SK-N-SH treated with all-trans-retinoic acid at 6 μM for 48 hours (cell line): ENCODE measurements at regions not wholly inside any gene's neighbourhood (a gene's known extent, or its start where the extent isn't known, plus 50 kb on each side); places are given as distances from the start of the nearest gene placed in this dataset.

Experiments used
- ATAC-seq: fragments of 200-7000 bp; cut with Tn5 transposase; 3 replicates; pipeline ENCODE4 v1.9.1; 2020; ENCODE audit warnings: mild to moderate bottlenecking, moderate library complexity
- ARNTL ChIP-seq: fragments of 450-650 bp; formaldehyde crosslinking; IDR thresholded peaks from 2 replicates; pipeline ENCODE4 v1.5.0; 2020; ENCODE audit warnings: low read depth, mild to moderate bottlenecking, moderate library complexity, borderline replicate concordance
- BACH2 ChIP-seq: fragments of 250-450 bp; sonication (Bioruptor Pico); IDR thresholded peaks from 2 replicates; pipeline ENCODE4 v1.9.0; 2021; ENCODE audit warnings: mild to moderate bottlenecking, borderline replicate concordance
- CSDC2 ChIP-seq: fragments of 250-450 bp; sonication (Bioruptor Pico); IDR thresholded peaks from 2 replicates; pipeline ENCODE4 v1.5.0; 2020; ENCODE audit warnings: mild to moderate bottlenecking, moderate library complexity
- ESRRG ChIP-seq: fragments of 250-450 bp; sonication (Bioruptor Pico); IDR thresholded peaks from 2 replicates; pipeline ENCODE4 v1.6.1; 2021; ENCODE audit warnings: mild to moderate bottlenecking
- ISL1 ChIP-seq: fragments of 250-450 bp; sonication (Bioruptor Pico); IDR thresholded peaks from 2 replicates; pipeline ENCODE4 v2.1.2; 2022; ENCODE audit warnings: mild to moderate bottlenecking, moderate library complexity
- OSR1 ChIP-seq: fragments of 250-450 bp; sonication (Bioruptor Pico); IDR thresholded peaks from 2 replicates; pipeline ENCODE4 v1.8.0; 2022; ENCODE audit warnings: moderate library complexity, mild to moderate bottlenecking, inconsistent platforms
- PPARA ChIP-seq: fragments of 250-450 bp; sonication (Bioruptor Pico); IDR thresholded peaks from 2 replicates; pipeline ENCODE4 v1.5.0; 2020; ENCODE audit warnings: mild to moderate bottlenecking, borderline replicate concordance
- RARB ChIP-seq: fragments of 250-450 bp; sonication (Bioruptor Pico); IDR thresholded peaks from 2 replicates; pipeline ENCODE4 v1.8.0; 2021; ENCODE audit warnings: mild to moderate bottlenecking, moderate library complexity
- SNAI2 ChIP-seq: fragments of 250-450 bp; sonication (Bioruptor Pico); IDR thresholded peaks from 2 replicates; pipeline ENCODE4 v1.5.0; 2020; ENCODE audit warnings: mild to moderate bottlenecking, moderate library complexity
- TCF4 ChIP-seq: fragments of 250-450 bp; sonication (Bioruptor Pico); IDR thresholded peaks from 2 replicates; pipeline ENCODE4 v1.8.0; 2021; ENCODE audit warnings: mild to moderate bottlenecking, moderate library complexity, borderline replicate concordance
- TOX ChIP-seq: fragments of 250-450 bp; sonication (Bioruptor Pico); IDR thresholded peaks from 2 replicates; pipeline ENCODE4 v1.8.0; 2021; ENCODE audit warnings: mild to moderate bottlenecking, moderate library complexity, borderline replicate concordance
- ZC3H10 ChIP-seq: fragments of 250-450 bp; sonication (Bioruptor Pico); IDR thresholded peaks from 2 replicates; pipeline ENCODE4 v1.5.1; 2021; ENCODE audit warnings: mild to moderate bottlenecking, moderate library complexity
- ZFP3 ChIP-seq: fragments of 250-450 bp; sonication (Bioruptor Pico); IDR thresholded peaks from 2 replicates; pipeline ENCODE4 v1.5.0; 2020; ENCODE audit warnings: mild to moderate bottlenecking, moderate library complexity
- ZFP30 ChIP-seq: fragments of 450-650 bp; formaldehyde crosslinking; IDR thresholded peaks from 2 replicates; pipeline ENCODE4 v1.5.0; 2022; ENCODE audit warnings: mild to moderate bottlenecking, moderate library complexity
- ZNF565 ChIP-seq: fragments of 450-650 bp; formaldehyde crosslinking; conservative IDR thresholded peaks from 2 replicates; pipeline ENCODE4 v1.5.0; 2020; ENCODE audit warnings: low read depth, mild to moderate bottlenecking, moderate library complexity
- ZNF70 ChIP-seq: fragments of 450-650 bp; formaldehyde crosslinking; IDR thresholded peaks from 2 replicates; pipeline ENCODE4 v1.5.0; 2020; ENCODE audit warnings: mild to moderate bottlenecking, moderate library complexity
- ZNF8 ChIP-seq: fragments of 450-650 bp; formaldehyde crosslinking; IDR thresholded peaks from 2 replicates; pipeline ENCODE4 v1.5.0; 2020; ENCODE audit warnings: mild to moderate bottlenecking, moderate library complexity
- TF ChIP-seq, protein P1 (sequence below): fragments of 250-450 bp; sonication (Bioruptor Pico); IDR thresholded peaks from 2 replicates; pipeline ENCODE4 v1.8.0; 2021; ENCODE audit warnings: low read depth, mild to moderate bottlenecking, moderate library complexity, borderline replicate concordance
- TF ChIP-seq, protein P2 (sequence below): fragments of 250-450 bp; sonication (Bioruptor Pico); IDR thresholded peaks from 2 replicates; pipeline ENCODE4 v1.5.1; 2021; ENCODE audit warnings: mild to moderate bottlenecking, moderate library complexity
- TF ChIP-seq, protein P3 (sequence below): fragments of 250-450 bp; sonication (Bioruptor Pico); IDR thresholded peaks from 2 replicates; pipeline ENCODE4 v1.5.1; 2020; ENCODE audit warnings: low read depth, mild to moderate bottlenecking, moderate library complexity
- TF ChIP-seq, protein P4 (sequence below): fragments of 250-450 bp; sonication (Bioruptor Pico); IDR thresholded peaks from 2 replicates; pipeline ENCODE4 v1.5.0; 2020; ENCODE audit warnings: mild to moderate bottlenecking, moderate library complexity
- TF ChIP-seq, protein P5 (sequence below): fragments of 250-450 bp; sonication (Bioruptor Pico); IDR thresholded peaks from 2 replicates; pipeline ENCODE4 v1.8.0; 2020; ENCODE audit warnings: mild to moderate bottlenecking, moderate library complexity, borderline replicate concordance

DNA sequence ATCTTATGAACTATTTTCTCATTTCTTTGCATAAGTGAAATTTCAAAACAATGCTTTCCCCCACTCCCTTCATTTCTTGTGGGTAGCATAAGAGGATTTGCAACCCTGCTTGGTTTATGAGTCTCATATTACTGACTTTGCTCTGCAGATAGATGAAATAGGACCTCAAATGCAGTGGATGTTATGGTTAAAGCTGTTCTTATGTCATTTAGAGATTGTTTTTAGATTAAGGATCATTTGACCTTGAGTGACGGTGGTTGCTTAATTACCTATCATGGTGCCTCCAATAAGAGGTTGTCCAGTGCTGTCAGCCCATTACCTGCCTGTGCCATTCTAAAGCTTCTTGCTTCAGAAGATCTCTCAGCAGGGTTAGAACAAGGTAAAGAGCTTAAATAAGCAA is 351.4 kb upstream of the ATP2B1 start:
- ATAC-seq = no peak
- TF ChIP-seq, protein P1, sequence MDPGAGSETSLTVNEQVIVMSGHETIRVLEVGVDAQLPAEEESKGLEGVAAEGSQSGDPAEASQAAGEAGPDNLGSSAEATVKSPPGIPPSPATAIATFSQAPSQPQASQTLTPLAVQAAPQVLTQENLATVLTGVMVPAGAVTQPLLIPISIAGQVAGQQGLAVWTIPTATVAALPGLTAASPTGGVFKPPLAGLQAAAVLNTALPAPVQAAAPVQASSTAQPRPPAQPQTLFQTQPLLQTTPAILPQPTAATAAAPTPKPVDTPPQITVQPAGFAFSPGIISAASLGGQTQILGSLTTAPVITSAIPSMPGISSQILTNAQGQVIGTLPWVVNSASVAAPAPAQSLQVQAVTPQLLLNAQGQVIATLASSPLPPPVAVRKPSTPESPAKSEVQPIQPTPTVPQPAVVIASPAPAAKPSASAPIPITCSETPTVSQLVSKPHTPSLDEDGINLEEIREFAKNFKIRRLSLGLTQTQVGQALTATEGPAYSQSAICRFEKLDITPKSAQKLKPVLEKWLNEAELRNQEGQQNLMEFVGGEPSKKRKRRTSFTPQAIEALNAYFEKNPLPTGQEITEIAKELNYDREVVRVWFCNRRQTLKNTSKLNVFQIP (CRISPR knock-in tag) = no peak
- TF ChIP-seq ZC3H10 = no peak

DNA sequence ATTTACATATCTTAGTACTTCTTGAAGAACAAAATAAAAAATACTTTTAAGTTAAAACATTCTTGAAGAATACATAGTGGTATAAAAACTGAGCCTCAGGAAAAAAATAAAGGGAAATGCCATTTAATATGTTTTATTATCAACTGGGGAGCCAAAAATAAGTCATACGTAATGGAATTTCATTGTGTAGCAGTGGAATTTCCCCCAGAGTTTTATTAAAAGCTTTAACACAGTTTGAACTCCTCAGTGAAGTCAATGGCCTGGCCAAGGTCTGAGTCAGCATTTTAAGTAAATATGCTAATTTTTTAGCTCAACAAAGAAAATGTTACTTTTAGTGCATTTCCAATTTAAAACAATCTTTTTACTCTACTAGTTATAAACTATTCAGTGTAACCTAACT is 350.1 kb upstream of the ATP2B1 start:
- TF ChIP-seq, protein P2, sequence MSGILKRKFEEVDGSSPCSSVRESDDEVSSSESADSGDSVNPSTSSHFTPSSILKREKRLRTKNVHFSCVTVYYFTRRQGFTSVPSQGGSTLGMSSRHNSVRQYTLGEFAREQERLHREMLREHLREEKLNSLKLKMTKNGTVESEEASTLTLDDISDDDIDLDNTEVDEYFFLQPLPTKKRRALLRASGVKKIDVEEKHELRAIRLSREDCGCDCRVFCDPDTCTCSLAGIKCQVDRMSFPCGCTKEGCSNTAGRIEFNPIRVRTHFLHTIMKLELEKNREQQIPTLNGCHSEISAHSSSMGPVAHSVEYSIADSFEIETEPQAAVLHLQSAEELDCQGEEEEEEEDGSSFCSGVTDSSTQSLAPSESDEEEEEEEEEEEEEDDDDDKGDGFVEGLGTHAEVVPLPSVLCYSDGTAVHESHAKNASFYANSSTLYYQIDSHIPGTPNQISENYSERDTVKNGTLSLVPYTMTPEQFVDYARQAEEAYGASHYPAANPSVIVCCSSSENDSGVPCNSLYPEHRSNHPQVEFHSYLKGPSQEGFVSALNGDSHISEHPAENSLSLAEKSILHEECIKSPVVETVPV (CRISPR knock-in tag) = no peak
- TF ChIP-seq ZNF70 (CRISPR knock-in tag) (no peak), PPARA (no peak), ISL1 (peak; percentile 90), ZFP3 (CRISPR knock-in tag) (no peak), TCF4 (CRISPR knock-in tag) (no peak), ZNF565 (CRISPR knock-in tag) (no peak), SNAI2 (CRISPR knock-in tag) (no peak), ARNTL (CRISPR knock-in tag) (no peak), TOX (no peak)
- TF ChIP-seq, protein P3, sequence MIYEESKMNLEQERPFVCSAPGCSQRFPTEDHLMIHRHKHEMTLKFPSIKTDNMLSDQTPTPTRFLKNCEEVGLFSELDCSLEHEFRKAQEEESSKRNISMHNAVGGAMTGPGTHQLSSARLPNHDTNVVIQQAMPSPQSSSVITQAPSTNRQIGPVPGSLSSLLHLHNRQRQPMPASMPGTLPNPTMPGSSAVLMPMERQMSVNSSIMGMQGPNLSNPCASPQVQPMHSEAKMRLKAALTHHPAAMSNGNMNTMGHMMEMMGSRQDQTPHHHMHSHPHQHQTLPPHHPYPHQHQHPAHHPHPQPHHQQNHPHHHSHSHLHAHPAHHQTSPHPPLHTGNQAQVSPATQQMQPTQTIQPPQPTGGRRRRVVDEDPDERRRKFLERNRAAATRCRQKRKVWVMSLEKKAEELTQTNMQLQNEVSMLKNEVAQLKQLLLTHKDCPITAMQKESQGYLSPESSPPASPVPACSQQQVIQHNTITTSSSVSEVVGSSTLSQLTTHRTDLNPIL (CRISPR knock-in tag) = peak; percentile 97
- ATAC-seq = peak; percentile 76

DNA sequence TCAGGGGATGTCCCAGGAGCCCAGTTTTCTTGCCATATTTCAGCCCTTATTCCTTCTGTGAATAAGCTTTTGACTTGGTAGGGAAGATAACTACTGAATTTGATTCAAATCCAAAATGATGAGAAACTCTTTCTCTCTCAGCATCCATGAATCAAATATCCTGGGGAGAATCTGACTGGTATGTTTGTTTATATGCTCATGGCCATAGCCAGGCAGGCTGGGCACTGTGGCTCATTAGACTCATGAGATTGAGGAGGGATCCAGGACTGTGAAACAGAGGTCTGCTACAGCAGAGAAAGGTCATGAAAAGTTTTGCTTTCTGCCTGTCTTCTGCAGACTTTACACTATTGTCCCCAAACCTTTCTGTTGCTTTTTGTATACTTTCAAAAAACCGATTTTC is 346.4 kb upstream of the ATP2B1 start:
- TF ChIP-seq ZFP3 (CRISPR knock-in tag) (no peak), ZFP30 (CRISPR knock-in tag) (no peak), TOX (no peak), ESRRG (CRISPR knock-in tag) (no peak), ZC3H10 (no peak)
- TF ChIP-seq, protein P3 (CRISPR knock-in tag) = no peak
- no peak for ATAC-seq

DNA sequence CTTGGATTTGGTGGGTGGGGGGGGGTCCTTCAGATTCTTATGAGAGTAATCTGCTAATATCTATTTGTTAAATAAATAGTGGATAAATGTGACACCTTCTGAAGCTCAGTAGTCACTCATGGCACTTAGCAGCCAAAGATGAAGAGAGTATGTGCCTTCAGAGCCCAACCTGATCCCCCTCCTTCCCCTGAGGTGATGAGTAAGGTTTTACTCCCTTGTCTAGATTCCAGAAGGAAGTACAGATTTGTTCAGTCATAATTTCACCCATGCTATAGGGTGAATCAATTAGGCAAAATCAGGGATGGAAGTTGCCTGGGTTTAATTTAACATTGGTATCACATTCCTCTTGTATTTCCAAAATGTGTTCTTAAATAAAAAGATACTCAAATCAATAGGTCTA is 340.3 kb upstream of the ATP2B1 start:
- ATAC-seq = no peak
- TF ChIP-seq, protein P3 (CRISPR knock-in tag) = no peak
- no peak for TF ChIP-seq ESRRG (CRISPR knock-in tag)

DNA sequence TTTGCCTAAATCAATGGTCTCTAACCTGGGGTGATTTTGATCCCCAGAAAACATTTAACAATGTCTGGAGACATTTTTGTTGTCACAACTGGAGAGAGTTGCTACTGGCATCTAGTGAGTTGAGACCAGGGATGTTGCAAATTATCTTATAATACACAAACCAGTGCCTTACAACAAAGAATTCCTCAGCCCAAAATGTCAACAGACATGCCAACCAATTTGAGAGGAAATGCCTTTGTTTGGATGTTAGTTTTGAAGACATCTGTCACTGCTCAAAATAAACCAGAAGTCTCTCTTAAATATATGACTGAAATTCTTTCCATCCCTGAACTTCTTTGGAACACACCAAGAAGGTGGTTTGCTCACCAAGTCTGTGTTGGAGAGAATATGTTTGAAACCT is 336.9 kb upstream of the ATP2B1 start:
- ATAC-seq = peak; percentile 54
- TF ChIP-seq CSDC2 (CRISPR knock-in tag) = no peak
- TF ChIP-seq ISL1 = 0 out of 2 replicates have a peak, but pooled peaks have one; percentile 13
- TF ChIP-seq TOX = no peak
- TF ChIP-seq ZFP30 (CRISPR knock-in tag) = no peak

DNA sequence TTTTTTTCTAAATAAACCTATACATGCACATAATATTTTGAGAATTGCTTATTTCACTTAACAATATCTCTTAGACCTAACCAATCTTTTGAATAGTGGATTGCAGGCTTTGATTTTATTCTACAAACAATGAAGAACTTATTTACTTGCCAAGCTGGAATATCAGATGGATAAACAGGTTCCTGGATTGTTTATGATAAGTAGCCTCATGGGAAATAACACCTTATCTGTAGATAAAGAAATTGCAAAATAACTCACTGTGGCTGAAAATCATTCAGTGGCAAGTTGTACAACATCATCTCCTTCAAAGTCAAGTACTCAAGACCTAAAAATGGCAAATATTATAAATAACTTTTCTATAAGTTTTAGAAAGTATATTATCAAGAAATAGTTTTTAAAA is 335.4 kb upstream of the ATP2B1 start:
- no peak for ATAC-seq
- TF ChIP-seq ZFP30 (CRISPR knock-in tag) (no peak), ZNF565 (CRISPR knock-in tag) (no peak), BACH2 (no peak), OSR1 (CRISPR knock-in tag) (no peak), TCF4 (CRISPR knock-in tag) (no peak), ISL1 (no peak), RARB (CRISPR knock-in tag) (no peak), ESRRG (CRISPR knock-in tag) (no peak), PPARA (no peak), ZNF8 (no peak)
- TF ChIP-seq, protein P4, sequence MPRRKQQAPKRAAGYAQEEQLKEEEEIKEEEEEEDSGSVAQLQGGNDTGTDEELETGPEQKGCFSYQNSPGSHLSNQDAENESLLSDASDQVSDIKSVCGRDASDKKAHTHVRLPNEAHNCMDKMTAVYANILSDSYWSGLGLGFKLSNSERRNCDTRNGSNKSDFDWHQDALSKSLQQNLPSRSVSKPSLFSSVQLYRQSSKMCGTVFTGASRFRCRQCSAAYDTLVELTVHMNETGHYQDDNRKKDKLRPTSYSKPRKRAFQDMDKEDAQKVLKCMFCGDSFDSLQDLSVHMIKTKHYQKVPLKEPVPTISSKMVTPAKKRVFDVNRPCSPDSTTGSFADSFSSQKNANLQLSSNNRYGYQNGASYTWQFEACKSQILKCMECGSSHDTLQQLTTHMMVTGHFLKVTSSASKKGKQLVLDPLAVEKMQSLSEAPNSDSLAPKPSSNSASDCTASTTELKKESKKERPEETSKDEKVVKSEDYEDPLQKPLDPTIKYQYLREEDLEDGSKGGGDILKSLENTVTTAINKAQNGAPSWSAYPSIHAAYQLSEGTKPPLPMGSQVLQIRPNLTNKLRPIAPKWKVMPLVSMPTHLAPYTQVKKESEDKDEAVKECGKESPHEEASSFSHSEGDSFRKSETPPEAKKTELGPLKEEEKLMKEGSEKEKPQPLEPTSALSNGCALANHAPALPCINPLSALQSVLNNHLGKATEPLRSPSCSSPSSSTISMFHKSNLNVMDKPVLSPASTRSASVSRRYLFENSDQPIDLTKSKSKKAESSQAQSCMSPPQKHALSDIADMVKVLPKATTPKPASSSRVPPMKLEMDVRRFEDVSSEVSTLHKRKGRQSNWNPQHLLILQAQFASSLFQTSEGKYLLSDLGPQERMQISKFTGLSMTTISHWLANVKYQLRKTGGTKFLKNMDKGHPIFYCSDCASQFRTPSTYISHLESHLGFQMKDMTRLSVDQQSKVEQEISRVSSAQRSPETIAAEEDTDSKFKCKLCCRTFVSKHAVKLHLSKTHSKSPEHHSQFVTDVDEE (CRISPR knock-in tag) = no peak
- TF ChIP-seq, protein P5, sequence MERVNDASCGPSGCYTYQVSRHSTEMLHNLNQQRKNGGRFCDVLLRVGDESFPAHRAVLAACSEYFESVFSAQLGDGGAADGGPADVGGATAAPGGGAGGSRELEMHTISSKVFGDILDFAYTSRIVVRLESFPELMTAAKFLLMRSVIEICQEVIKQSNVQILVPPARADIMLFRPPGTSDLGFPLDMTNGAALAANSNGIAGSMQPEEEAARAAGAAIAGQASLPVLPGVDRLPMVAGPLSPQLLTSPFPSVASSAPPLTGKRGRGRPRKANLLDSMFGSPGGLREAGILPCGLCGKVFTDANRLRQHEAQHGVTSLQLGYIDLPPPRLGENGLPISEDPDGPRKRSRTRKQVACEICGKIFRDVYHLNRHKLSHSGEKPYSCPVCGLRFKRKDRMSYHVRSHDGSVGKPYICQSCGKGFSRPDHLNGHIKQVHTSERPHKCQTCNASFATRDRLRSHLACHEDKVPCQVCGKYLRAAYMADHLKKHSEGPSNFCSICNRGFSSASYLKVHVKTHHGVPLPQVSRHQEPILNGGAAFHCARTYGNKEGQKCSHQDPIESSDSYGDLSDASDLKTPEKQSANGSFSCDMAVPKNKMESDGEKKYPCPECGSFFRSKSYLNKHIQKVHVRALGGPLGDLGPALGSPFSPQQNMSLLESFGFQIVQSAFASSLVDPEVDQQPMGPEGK = no peak
